ENCODE measurements at regions not wholly inside any gene's neighbourhood (a gene's known extent, or its start where the extent isn't known, plus 50 kb on each side); places are given as distances from the start of the nearest gene placed in this dataset.

DNA sequence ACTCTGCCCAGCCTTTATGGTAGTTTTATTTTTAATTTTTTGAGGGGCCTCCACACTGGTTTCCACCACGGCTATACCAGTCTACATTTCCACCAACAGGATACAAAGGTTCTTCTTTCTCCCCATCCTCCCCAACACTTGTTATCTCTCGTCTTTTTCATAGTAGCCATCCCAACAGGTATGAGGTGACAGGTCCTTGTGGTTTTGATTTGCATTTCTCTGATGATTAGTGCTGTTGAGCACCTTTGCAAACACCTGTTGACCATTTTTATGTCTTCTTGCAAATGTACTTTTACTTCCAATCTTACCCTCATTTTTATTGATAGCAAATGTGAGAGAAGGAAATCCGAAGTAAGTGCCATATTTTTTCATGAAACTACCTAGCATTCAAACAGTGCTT, 195.4 kb upstream of the PREP start:
- no peaks in the 10 kb centered on the region for H3K9me3 ChIP-seq
- H3K36me3 ChIP-seq: no peaks in the 10 kb centered on the region
- no peak for ATAC-seq
- intact Hi-C loops (cut with DNase I; ENCODE audit: low total_unique reads) (no loop called here), in situ Hi-C loops (cut with MboI; ENCODE audit: low sequenced_read_pairs in 4 of 4) (no loop called here)
- H3K27ac ChIP-seq: no peak overlapping the region
- no peaks in the 10 kb centered on the region for H3K27me3 ChIP-seq
- TF ChIP-seq, protein P1, sequence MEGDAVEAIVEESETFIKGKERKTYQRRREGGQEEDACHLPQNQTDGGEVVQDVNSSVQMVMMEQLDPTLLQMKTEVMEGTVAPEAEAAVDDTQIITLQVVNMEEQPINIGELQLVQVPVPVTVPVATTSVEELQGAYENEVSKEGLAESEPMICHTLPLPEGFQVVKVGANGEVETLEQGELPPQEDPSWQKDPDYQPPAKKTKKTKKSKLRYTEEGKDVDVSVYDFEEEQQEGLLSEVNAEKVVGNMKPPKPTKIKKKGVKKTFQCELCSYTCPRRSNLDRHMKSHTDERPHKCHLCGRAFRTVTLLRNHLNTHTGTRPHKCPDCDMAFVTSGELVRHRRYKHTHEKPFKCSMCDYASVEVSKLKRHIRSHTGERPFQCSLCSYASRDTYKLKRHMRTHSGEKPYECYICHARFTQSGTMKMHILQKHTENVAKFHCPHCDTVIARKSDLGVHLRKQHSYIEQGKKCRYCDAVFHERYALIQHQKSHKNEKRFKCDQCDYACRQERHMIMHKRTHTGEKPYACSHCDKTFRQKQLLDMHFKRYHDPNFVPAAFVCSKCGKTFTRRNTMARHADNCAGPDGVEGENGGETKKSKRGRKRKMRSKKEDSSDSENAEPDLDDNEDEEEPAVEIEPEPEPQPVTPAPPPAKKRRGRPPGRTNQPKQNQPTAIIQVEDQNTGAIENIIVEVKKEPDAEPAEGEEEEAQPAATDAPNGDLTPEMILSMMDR (IDR thresholded peaks at IDR 0.05 in 4 of 5, conservative IDR thresholded peaks at IDR 0.05 in 1 of 5): no peak
- TF ChIP-seq POLR2A (IDR thresholded peaks at IDR 0.05): no peak
- H3K4me1 ChIP-seq: peaks cover 11 to 12% of the 10 kb centered on the region in 2 donors
- no peak overlapping the region for H3K4me3 ChIP-seq
- no peak for DNase-seq

DNA sequence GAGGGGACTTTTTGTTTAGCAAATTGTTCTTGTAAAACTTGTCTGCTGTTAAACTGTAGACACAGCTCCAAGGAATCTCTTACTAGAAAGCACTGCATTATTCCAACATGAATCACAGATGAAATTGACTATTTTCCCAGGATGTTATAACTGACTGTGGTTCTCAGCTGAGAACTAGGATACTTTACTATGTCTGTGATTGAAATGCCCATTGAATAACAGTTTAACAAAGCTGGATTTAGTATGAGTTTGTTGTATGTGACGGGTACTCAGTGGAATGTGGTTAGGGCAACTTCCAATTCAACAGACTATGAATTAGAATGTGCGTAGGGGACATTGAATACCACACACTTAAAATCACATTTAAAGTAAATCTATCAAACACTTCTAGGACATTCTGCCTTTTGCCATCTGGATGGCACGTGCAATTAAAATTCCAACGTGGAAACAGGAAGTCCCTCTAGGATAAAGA, 193.4 kb upstream of the PREP start:
- ATAC-seq: no peak
- Histone ChIP-seq H3K27me3 (no peaks in the 10 kb centered on the region), H3K36me3 (no peaks in the 10 kb centered on the region), H3K27ac (no peak overlapping the region), H3K9me3 (no peaks in the 10 kb centered on the region), H3K4me1 (peaks cover 7 to 9% of the 10 kb centered on the region in 2 donors), H3K4me3 (no peak overlapping the region)
- no peak for DNase-seq
- in situ Hi-C loops (cut with MboI; ENCODE audit: low sequenced_read_pairs in 4 of 4) (no loop called here), intact Hi-C loops (cut with DNase I; ENCODE audit: low total_unique reads) (no loop called here)
- TF ChIP-seq, protein P1 (IDR thresholded peaks at IDR 0.05 in 4 of 5, conservative IDR thresholded peaks at IDR 0.05 in 1 of 5): no peak
- no peak for TF ChIP-seq POLR2A (IDR thresholded peaks at IDR 0.05)

DNA sequence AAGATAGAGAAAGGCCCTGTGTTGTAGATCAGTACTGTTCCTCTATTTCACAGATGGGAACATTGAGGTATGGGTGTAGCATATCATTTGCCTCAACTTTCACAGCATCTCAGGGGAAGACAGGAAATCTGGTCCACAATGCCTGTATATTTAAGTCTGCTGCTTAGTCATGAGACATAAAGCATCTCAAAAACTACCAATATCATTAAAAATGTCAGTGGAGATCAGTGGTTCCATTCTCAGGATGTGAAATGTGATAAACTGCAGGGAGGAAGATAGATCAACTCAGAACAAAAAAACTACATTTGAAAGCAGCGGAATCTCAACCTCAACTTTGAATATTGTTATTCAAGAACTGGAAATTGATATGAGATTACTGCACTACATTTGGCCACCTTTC, 192.9 kb upstream of the PREP start:
- DNase-seq: no peak
- H3K36me3 ChIP-seq: no peaks in the 10 kb centered on the region

DNA sequence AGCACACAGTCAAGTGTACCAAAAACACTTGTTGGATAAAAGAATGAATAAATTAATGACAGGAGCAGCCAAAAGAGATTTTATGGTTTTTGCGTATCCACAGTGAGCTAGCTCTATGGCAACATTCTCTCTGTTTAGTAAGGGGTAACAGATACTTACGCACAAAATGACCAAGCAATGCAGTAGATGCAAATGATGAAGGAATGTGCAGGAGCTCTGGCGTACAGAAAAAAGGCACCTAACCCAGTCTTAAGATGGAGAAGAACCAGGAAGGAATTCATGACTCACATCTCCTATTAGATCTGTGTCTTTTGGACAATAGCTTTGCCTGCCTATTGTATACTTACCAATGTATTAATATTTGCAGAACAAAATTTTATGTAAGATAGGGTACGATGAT, 191.9 kb upstream of the PREP start:
- Histone ChIP-seq H3K4me3 (no peak overlapping the region), H3K27ac (no peak overlapping the region), H3K4me1 (peaks cover 0 to 6% of the 10 kb centered on the region in 2 donors), H3K9me3 (no peaks in the 10 kb centered on the region), H3K36me3 (no peaks in the 10 kb centered on the region), H3K27me3 (no peaks in the 10 kb centered on the region)
- ATAC-seq (no peak), DNase-seq (no peak)
- TF ChIP-seq, protein P1 (IDR thresholded peaks at IDR 0.05 in 4 of 5, conservative IDR thresholded peaks at IDR 0.05 in 1 of 5): no peak
- TF ChIP-seq POLR2A (IDR thresholded peaks at IDR 0.05): no peak
- intact Hi-C loops (cut with DNase I; ENCODE audit: low total_unique reads): no loop called here
- in situ Hi-C loops (cut with MboI; ENCODE audit: low sequenced_read_pairs in 4 of 4): no loop called here

More for the DNA sequence above, 192.9 kb upstream of the PREP start:
- no peak overlapping the region for H3K27ac ChIP-seq
- H3K9me3 ChIP-seq: no peaks in the 10 kb centered on the region
- TF ChIP-seq, protein P1 (IDR thresholded peaks at IDR 0.05 in 4 of 5, conservative IDR thresholded peaks at IDR 0.05 in 1 of 5): no peak
- no peak for TF ChIP-seq POLR2A (IDR thresholded peaks at IDR 0.05)
- no peak overlapping the region for H3K4me3 ChIP-seq
- no peak for ATAC-seq
- in situ Hi-C loops (cut with MboI; ENCODE audit: low sequenced_read_pairs in 4 of 4) (no loop called here), intact Hi-C loops (cut with DNase I; ENCODE audit: low total_unique reads) (no loop called here)
- no peaks in the 10 kb centered on the region for H3K27me3 ChIP-seq
- peaks cover 2 to 6% of the 10 kb centered on the region in 2 donors for H3K4me1 ChIP-seq

Measured in gastrocnemius medialis (tissue), 4 donors.